SJSA1 (cell line): ENCODE measurements at regions not wholly inside any gene's neighbourhood (a gene's known extent, or its start where the extent isn't known, plus 50 kb on each side); places are given as distances from the start of the nearest gene placed in this dataset.
"Not testable (repeated sequence)": the region's sequence is repeated elsewhere in the genome, so short reads cannot be mapped to it uniquely, and the experiment has no call there.

ENCODE experiments used
- DNase-seq, 2 experiments: peaks; one replicate each; pipeline ENCODE4 v3.0.0-alpha.2; 2015 to 2020; ENCODE audit warnings: low spot score in 2 of 2, low read depth in 1 of 2
- H3K27ac ChIP-seq: fragments of 250-450 bp; sonication (Bioruptor Pico); 2 replicates; pipeline ENCODE4 v1.5.1; 2020; ENCODE audit warnings: mild to moderate bottlenecking, moderate library complexity
- H3K27me3 ChIP-seq: fragments of 250-450 bp; sonication (Bioruptor Pico); replicated peaks from 2 replicates; pipeline ENCODE4 v1.5.1; 2020; ENCODE audit warnings: mild to moderate bottlenecking, moderate library complexity
- H3K36me3 ChIP-seq: fragments of 250-450 bp; sonication (Bioruptor Pico); 2 replicates; pipeline ENCODE4 v1.5.1; 2020; ENCODE audit warnings: mild to moderate bottlenecking
- H3K4me1 ChIP-seq: fragments of 250-450 bp; sonication (Bioruptor Pico); replicated peaks from 2 replicates; pipeline ENCODE4 v1.6.1; 2021; ENCODE audit warnings: mild to moderate bottlenecking
- H3K4me3 ChIP-seq: fragments of 250-450 bp; sonication (Bioruptor Pico); 2 replicates; pipeline ENCODE4 v1.5.1; 2020; ENCODE audit warnings: mild to moderate bottlenecking
- H3K9me3 ChIP-seq: fragments of 250-450 bp; sonication (Bioruptor Pico); replicated peaks from 2 replicates; pipeline ENCODE4 v1.5.1; 2020; ENCODE audit warnings: mild to moderate bottlenecking

GRCh38 chr5:84885485-84886258, 501.0 kb upstream of the EDIL3 start:
- peak; percentile 39 to 59 for DNase-seq

GRCh38 chr5:84881737-84882136, 497.1 kb upstream of the EDIL3 start:
- Histone ChIP-seq H3K27ac (no peak overlapping the region), H3K4me3 (no peak overlapping the region), H3K9me3 (no peaks in the 10 kb centered on the region), H3K27me3 (no peaks in the 10 kb centered on the region), H3K4me1 (peaks cover 4% of the 10 kb centered on the region; the same call in 1 of the 2 replicates), H3K36me3 (no peaks in the 10 kb centered on the region)
- DNase-seq, result no peak

More at GRCh38 chr5:84885485-84886258, 501.0 kb upstream of the EDIL3 start:
- Histone ChIP-seq H3K27me3 (no peaks in the 10 kb centered on the region), H3K36me3 (no peaks in the 10 kb centered on the region), H3K9me3 (no peaks in the 10 kb centered on the region), H3K4me3 (no peak overlapping the region), H3K27ac (no peak overlapping the region), H3K4me1 (peaks cover 4% of the 10 kb centered on the region; the same call in 1 of the 2 replicates)

- H3K27me3 ChIP-seq, result no peaks in the 10 kb centered on the region
- no peak overlapping the region for H3K27ac ChIP-seq
- no peak for DNase-seq
- H3K36me3 ChIP-seq, result no peaks in the 10 kb centered on the region
- H3K9me3 ChIP-seq, result no peaks in the 10 kb centered on the region
- H3K4me3 ChIP-seq, result no peak overlapping the region
- no peaks in the 10 kb centered on the region for H3K4me1 ChIP-seq
Measured at GRCh38 chr5:84874196-84874595, 489.5 kb upstream of the EDIL3 start.

- Histone ChIP-seq H3K27ac (no peak overlapping the region), H3K27me3 (no peaks in the 10 kb centered on the region), H3K36me3 (no peaks in the 10 kb centered on the region), H3K4me1 (peaks cover under 1% of the 10 kb centered on the region; the same call in 1 of the 2 replicates), H3K4me3 (no peak overlapping the region), H3K9me3 (no peaks in the 10 kb centered on the region)
- DNase-seq, result no peak
Measured at GRCh38 chr5:84872768-84873167, 488.1 kb upstream of the EDIL3 start.

GRCh38 chr5:84870369-84870768, 485.7 kb upstream of the EDIL3 start:
- Histone ChIP-seq H3K4me1 (peaks cover 8% of the 10 kb centered on the region; the same call in 1 of the 2 replicates), H3K4me3 (no peak overlapping the region), H3K9me3 (no peaks in the 10 kb centered on the region), H3K27me3 (no peaks in the 10 kb centered on the region), H3K36me3 (no peaks in the 10 kb centered on the region), H3K27ac (no peak overlapping the region)
- DNase-seq, result no peak

GRCh38 chr5:84869675-84870074, 485.0 kb upstream of the EDIL3 start:
- no peak overlapping the region for H3K27ac ChIP-seq
- H3K4me3 ChIP-seq, result no peak overlapping the region
- H3K9me3 ChIP-seq, result no peaks in the 10 kb centered on the region
- no peak for DNase-seq
- peaks cover 8% of the 10 kb centered on the region; the same call in 1 of the 2 replicates for H3K4me1 ChIP-seq
- H3K27me3 ChIP-seq, result no peaks in the 10 kb centered on the region
- H3K36me3 ChIP-seq, result no peaks in the 10 kb centered on the region

GRCh38 chr5:84863936-84864335, 479.3 kb upstream of the EDIL3 start:
- not testable (repeated sequence) for H3K36me3 ChIP-seq, DNase-seq, H3K27ac ChIP-seq, H3K4me3 ChIP-seq, H3K4me1 ChIP-seq, H3K27me3 ChIP-seq, H3K9me3 ChIP-seq

- Histone ChIP-seq H3K27ac (no peak overlapping the region), H3K4me3 (no peak overlapping the region), H3K9me3 (no peaks in the 10 kb centered on the region), H3K4me1 (peaks cover 8% of the 10 kb centered on the region; the same call in 1 of the 2 replicates), H3K27me3 (no peaks in the 10 kb centered on the region), H3K36me3 (no peaks in the 10 kb centered on the region)
- DNase-seq, result no peak
Measured at GRCh38 chr5:84863020-84863419, 478.3 kb upstream of the EDIL3 start.

- no peak for DNase-seq
- no peaks in the 10 kb centered on the region for H3K27me3 ChIP-seq
- no peaks in the 10 kb centered on the region for H3K9me3 ChIP-seq
Measured at GRCh38 chr5:84862132-84862531, 477.5 kb upstream of the EDIL3 start.

GRCh38 chr5:84861306-84861705, 476.6 kb upstream of the EDIL3 start:
- Histone ChIP-seq H3K9me3 (no peaks in the 10 kb centered on the region), H3K27me3 (no peaks in the 10 kb centered on the region), H3K36me3 (no peaks in the 10 kb centered on the region), H3K27ac (no peak overlapping the region), H3K4me3 (no peak overlapping the region), H3K4me1 (no peaks in the 10 kb centered on the region)
- no peak for DNase-seq

More at GRCh38 chr5:84862132-84862531, 477.5 kb upstream of the EDIL3 start:
- no peak overlapping the region for H3K27ac ChIP-seq
- no peak overlapping the region for H3K4me3 ChIP-seq
- no peaks in the 10 kb centered on the region for H3K36me3 ChIP-seq
- peaks cover under 1% of the 10 kb centered on the region; the same call in 1 of the 2 replicates for H3K4me1 ChIP-seq

GRCh38 chr5:84859056-84859455, 474.4 kb upstream of the EDIL3 start:
- Histone ChIP-seq H3K9me3 (no peaks in the 10 kb centered on the region), H3K36me3 (no peaks in the 10 kb centered on the region), H3K27ac (no peak overlapping the region), H3K27me3 (no peaks in the 10 kb centered on the region), H3K4me3 (no peak overlapping the region), H3K4me1 (no peaks in the 10 kb centered on the region)
- DNase-seq, result no peak

- H3K36me3 ChIP-seq, result no peaks in the 10 kb centered on the region
- no peak overlapping the region for H3K27ac ChIP-seq
- no peak overlapping the region for H3K4me3 ChIP-seq
- DNase-seq, result no peak
- H3K27me3 ChIP-seq, result no peaks in the 10 kb centered on the region
- H3K4me1 ChIP-seq, result no peaks in the 10 kb centered on the region
- H3K9me3 ChIP-seq, result no peaks in the 10 kb centered on the region
Measured at GRCh38 chr5:84831701-84832100, 447.0 kb upstream of the EDIL3 start.

- Histone ChIP-seq H3K4me1 (0 out of 2 replicates have a peak, but pooled peaks cover 6% of the 10 kb centered on the region), H3K9me3 (no peaks in the 10 kb centered on the region), H3K36me3 (no peaks in the 10 kb centered on the region), H3K4me3 (no peak overlapping the region), H3K27me3 (no peaks in the 10 kb centered on the region), H3K27ac (no peak overlapping the region)
- no peak for DNase-seq
Measured at GRCh38 chr5:84830265-84830664, 445.6 kb upstream of the EDIL3 start.

GRCh38 chr5:84825606-84826005, 440.9 kb upstream of the EDIL3 start:
- Histone ChIP-seq H3K27me3 (no peaks in the 10 kb centered on the region), H3K4me3 (no peak overlapping the region), H3K4me1 (0 out of 2 replicates have a peak, but pooled peaks cover 6% of the 10 kb centered on the region), H3K36me3 (no peaks in the 10 kb centered on the region), H3K27ac (no peak overlapping the region), H3K9me3 (no peaks in the 10 kb centered on the region)
- no peak for DNase-seq
